ENCODE measurements at regions not wholly inside any gene's neighbourhood (a gene's known extent, or its start where the extent isn't known, plus 50 kb on each side); places are given as distances from the start of the nearest gene placed in this dataset.
"Not testable (repeated sequence)": the region's sequence is repeated elsewhere in the genome, so short reads cannot be mapped to it uniquely, and the experiment has no call there.

DNA sequence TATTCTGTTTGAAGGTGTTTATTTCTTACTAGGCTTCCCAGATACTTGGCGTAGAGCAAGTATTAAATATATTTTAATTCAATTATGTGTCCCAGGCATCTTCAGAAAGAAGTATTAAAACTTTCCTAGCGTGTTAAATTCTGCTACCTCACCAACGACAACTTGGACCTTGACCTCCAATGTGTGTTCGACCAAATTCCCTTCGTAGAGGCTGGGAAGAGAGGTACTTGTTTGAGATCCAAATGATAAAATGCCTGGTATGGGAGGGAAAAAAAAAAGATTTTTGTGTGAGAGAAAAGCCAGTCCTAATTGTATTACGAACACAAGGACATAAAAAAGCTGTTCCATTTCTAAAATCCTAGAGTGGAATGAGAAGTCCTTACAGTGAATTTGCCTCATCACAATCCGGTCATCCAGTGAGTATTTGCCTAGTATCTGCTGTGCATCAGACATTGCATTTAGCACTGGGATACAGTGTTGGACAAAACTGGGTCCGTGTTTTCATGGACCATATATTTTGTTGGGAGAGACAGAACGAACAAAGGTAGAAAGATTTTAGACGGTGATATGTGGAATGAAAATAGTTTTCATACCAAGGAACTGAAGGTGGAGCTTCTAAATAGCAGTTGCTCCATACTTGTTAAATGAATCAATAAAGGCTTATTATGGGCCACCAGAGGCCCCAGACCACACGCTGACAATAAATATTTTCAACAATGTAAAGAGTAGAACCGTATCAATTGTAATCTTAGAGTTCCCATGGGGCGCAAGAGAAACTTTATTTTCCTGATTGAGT, 103.1 kb downstream of the KIF4B start:
- DNase-seq (ENCODE audit: low spot score) = no peak

DNA sequence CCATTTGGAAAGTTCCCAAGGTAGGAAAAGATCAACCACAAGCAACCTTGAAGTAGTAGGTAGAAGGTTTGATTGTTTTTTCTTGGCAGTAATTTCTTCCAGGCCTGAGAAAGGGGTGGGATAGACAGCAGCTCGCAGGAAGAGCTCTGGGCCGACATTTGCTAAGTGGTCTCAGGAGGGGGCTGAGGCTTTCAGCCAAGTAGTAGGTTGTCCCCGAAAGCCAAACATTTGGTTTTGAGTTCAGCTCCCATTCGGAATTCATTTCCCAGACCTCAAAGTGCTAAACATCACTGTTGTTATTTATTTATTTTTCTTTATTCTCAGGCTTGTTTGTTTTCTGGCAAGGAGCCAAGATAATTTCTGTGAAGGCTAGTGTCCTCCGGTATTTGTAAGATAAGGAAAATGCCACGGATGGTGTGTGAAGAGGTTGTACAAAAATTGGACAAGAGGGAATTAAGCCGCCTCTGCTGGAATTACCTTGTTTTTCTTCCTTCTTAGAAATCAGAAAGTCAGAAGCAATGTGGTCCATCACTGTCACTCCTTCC, 112.1 kb downstream of the KIF4B start:
- no peak for DNase-seq (ENCODE audit: low spot score)

DNA sequence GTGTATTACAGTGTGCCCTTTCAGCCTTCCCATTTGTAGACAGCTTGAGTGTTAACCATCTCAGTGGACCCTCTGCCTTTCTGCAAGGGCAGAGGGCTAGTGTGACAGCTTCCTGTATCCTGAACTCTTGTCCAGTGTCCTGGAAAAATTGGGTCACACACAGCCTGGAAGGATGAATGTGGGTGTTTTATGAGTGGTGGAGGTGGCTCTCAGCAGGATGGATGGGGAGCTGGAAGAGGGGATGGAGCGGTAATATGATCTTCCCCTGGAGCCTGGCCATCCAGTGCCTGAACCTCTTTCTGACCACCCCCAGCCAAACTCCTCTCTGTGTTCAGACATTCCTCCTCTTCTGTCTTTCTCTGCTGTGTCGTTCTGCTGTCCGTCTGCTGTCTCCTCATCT, 113.0 kb downstream of the KIF4B start:
- no peak for DNase-seq (ENCODE audit: low spot score)

DNA sequence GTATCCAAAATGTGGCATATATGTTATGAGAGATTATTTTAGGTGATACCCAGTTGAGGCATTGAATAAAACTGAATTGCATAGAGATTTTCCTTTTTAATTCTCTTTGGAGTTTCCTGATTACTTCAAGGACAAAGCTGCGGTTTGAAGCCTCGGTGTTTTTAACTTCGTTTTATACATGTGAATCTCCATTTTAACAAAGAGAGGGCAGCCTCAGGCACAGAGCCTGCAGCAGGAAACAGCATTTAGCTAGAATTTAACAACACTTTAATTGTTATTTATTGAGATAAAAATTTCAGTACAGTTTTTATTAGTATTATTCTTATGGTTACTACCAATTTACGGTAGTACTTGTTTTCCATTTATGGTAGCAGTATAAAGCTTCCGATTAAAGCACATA, 114.0 kb downstream of the KIF4B start:
- no peak for DNase-seq (ENCODE audit: low spot score)

DNA sequence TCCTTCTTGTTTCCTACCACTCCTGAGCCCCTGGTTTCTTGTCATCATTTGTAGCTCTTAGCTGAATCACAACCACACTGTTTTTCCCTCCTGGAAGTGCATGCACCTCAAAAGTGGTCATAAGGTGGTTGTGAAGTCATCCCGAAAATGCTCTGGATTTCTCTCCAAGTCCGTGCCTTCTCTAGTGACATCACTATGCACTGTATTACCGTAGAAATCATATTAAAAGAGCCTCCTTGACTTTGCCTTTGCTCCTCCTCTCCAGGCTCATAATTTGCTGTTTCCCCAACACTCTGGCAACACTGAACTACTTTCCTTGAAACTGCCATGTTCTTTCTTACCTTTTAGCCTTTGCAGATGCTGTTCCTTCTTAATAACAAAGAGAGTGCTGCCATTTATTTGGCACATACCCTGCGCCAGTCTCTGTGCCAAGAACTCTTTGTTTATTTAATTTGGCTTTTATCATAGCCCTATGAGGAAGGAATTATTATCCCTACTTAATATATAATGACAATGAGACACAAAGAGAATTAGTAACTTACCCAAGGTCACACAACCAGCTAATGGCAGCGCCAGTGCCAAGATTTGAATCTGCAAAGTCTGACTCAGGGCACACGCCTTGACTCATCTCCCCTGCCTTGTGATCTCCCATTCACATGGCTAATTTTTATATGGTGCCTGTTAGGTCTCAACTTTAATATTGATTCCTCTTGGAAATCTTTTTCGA, 115.4 kb downstream of the KIF4B start:
- DNase-seq (ENCODE audit: low spot score) = no peak

DNA sequence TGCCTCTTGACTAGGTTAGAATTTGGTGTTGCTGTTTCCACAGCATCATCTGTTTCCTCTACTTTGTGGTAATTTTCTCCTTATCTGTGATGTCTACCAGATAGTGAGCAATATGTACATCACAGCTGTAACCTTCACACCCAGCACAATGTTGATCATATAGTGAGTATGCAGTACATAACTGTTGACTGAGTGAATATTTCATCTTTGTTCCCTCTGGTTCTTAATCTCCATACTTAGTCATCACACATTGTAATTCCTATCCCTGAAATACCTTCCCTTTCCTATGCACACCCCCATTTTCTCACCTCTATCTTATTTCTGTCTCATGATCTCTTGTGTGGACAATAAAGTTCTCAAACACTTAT, 115.9 kb downstream of the KIF4B start:
- DNase-seq (ENCODE audit: low spot score) = no peak

DNA sequence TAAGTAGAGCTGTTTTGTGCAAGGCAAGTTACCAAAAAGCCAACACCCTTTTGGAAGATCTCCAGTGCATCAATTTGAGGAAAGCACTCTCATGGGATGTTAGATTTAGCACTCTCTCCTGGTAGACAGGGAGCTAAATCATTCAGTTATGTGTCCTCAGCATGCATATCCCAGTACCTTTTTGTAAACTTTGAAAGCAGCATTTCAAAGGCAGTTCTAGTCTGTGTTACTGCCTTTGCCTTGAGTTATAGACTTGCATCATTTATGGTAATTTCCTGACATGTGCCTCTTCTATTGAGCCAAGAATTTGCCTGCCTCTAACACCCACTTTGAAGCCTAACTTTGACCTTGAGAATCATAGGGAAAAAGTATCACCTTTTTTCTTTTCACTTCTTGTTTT, 120.6 kb downstream of the KIF4B start:
- no peak for DNase-seq (ENCODE audit: low spot score)

DNA sequence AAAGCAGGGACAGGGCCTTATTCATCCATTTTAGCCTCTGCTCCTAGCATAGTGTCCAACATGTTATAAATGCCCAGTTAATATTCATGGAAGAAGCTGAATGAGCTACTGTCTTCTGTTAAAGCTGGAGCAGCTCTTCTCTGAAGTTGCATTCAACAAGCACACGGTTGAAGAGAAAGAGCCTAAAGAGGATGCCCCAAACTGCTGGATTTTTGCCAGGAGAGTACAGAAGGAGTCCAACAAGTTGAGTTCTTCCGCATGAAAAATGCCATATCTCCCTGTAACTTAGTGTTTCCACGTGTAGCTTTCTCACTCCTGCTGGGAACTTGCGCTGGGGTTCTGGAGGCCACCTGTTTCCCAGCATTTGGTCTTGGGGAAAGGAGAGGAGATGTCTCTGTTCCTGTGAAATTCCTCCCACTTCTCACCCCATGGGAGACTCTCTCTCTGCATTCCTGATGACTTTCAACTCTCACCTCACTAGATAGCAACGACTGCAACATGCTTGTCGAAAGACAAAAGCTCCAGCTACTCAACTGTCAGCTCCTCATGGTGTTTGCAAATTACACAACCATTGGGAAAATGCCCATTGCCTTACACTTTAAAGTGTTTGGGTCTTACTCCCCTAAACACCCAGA, 122.8 kb downstream of the KIF4B start:
- DNase-seq (ENCODE audit: low spot score) = no peak

DNA sequence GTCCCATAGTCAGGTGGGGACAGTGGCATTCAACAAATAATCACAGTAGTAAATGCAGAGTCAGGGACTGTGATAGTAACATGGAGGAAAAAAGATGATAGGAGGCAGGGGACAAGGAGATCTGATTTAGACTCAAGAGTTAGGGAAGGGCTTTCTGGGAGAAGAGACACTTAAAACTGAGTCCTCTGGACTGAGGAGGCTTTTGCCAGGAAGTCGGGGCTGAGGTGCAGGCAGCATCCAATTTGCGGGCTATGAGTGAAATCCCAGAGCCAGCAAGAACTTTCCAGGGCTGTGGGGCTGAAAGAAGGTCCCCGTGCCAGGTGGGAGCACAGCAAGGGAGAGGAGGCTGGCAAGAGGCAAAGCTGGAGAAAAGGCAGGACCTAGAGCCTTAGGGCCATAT, 124.1 kb downstream of the KIF4B start:
- DNase-seq (ENCODE audit: low spot score) = no peak

DNA sequence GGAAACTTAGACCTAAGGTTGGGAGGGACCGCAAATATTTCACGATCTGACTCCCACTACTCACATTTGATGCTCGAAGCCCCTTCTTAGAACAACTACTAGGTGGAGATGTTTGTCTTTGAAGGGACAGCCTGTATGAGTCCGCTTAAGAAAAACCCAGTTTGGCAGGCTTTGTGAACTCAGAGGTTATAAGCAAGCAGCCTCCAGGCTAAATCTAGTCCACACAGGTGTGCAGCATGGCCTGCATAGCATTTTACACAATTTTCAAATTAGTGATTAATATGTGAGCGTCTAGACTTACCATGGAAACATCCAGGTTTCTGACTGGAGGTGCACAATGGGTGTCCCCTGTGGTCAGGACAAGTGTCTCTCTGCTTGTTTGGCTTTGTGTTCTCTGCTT, 127.1 kb downstream of the KIF4B start:
- no peak for DNase-seq (ENCODE audit: low spot score)

DNA sequence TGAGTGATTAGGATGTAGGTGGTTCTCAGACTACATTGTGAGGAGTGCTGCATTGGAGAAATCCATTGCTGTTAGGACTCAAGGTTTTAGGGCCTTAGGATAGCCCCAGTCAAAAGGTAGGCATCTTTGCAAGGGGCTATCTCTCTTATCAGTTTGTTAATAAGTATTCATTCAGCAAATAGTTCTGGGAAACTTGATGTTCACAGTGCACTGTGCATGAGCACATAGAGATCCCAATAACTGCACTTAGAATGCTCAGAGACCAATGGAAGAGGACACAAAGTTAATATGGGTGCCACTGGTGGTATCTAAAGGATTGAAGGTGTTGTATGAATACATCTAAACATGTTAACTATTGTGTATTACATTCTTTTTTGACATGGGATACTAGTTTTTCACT, 131.4 kb downstream of the KIF4B start:
- DNase-seq (ENCODE audit: low spot score) = no peak

DNA sequence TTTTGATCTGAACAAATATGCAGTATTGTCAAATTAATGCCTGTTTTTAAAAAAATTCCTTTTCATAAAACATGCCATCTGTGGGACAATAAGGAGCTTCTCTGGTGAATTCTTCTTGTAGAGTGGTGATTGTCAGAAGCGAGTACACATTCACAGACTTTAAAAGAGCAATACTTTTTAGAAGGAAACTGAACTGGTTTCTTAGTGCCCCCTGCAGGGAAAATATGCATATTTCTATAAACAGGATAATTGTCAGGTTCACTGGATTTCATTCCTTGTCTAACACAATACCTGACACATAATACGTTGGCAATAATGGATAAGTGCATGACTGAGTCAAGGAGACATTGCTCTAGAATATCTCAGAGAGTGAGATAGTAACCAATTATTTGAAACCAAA, 133.7 kb downstream of the KIF4B start:
- DNase-seq (ENCODE audit: low spot score) = peak; percentile 22

DNA sequence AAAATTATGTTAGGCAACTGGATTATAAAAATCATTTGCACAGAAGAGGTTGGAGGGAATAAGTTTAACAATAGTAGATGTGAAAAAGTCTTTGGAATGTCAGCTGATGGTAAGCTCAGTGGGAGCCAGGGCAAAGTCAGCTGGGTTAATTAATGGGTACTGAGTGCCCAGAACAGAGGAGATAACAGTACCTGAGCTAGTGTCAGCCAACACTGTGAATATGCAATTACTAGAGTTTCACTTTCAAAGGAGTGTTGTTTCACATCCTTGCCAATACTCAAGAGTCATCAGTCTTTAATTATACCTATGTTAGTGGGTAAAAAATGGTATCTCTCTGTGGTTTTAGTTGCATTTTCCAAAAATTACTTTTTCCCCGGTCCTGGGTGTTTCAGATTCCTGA, 135.1 kb downstream of the KIF4B start:
- no peak for DNase-seq (ENCODE audit: low spot score)

DNA sequence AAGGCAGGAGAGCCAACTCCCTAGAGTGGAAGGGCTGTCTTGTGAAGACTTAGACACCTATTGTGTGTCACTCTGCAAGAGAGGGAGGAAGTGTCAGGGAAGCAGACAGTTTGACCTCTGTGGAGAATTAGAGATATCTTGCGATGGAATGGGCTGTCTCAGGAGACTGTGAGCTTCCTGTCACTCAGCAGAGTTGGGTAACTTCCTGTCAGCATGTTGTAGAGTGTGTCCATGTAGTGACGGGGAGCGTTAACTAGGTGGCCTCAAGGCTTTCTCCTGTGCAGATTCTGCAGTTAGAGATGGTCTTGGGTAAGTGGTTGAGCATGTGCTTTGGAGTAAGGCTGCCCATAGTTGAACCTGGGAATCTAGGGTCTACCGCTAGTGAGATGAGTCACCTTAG, 136.5 kb downstream of the KIF4B start:
- DNase-seq (ENCODE audit: low spot score) = peak; percentile 3

DNA sequence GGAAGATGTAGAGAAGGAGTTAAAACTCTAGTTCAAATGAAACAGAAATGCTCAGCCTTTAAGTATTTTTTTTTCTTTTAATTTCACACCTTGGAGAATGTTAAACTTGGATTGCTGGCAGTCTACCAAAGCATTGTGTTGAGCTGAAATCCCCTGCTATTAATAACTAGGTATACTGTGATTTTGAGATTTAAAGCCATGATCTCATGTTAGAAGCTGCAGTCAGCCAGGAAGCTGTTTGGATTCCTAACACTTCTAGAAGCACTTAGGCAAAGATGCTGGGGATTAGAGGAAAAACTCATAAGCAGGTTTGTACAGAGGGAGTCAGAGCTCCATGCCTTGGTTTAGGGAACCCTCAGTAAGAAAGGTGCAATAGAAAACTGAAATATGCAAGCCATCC, 141.4 kb downstream of the KIF4B start:
- no peak for DNase-seq (ENCODE audit: low spot score)

DNA sequence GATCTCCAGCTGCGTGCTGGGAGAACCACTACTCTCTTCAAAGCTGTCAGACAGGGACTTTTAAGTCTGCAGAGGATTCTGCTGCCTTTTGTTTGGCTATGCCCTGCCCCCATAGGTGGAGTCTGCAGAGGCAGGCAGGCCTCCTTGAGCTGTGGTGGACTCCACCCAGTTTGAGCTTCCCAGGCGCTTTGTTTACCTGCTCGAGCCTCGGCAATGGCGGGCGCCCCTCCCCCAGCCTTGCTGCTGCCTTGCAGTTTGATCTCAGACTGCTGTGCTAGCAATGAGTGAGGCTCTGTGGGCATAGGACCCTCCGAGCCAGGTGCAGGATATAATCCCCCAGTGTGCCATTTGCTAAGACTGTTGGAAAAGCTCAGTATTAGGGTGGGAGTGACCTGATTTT, 149.5 kb downstream of the KIF4B start:
- DNase-seq (ENCODE audit: low spot score) = not testable (repeated sequence)

DNA sequence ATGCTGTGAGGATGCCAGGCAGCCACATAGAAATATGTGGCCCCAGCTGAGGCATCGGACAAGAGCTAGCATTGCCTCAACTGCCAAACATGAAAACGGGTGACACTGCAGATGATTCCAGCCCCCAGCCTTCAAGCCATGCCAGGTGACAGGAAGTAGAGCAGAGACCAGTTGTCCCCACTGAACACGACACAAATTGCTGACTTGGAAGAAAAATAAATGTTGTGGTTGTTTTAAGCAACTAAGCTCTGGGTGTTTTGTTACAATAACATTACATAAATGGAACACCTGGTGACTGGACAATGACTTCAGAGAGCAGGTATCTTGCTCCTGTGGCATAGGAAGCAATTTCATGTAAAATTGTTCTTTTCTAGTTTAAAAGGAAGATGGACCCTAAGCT, 154.2 kb downstream of the KIF4B start:
- no peak for DNase-seq (ENCODE audit: low spot score)

DNA sequence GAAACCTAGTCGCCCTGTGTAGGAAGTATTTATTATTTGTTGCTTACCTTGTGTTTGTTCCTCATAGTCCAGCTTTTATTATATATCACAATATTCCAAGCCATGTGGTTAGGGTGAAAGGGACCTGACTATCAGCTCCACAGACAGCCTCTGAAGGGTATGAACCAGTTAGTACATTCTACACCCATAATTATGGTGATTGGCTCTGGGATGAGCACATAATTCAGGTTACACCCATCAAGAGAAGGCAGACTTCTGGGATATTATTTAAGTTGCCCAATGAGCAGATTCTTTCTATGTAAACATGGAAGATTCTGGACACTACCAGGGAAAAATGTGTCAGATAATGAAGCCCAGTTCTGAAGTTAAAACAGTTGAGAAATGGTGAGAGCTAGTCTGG, 168.0 kb downstream of the KIF4B start:
- no peak for DNase-seq (ENCODE audit: low spot score)

DNA sequence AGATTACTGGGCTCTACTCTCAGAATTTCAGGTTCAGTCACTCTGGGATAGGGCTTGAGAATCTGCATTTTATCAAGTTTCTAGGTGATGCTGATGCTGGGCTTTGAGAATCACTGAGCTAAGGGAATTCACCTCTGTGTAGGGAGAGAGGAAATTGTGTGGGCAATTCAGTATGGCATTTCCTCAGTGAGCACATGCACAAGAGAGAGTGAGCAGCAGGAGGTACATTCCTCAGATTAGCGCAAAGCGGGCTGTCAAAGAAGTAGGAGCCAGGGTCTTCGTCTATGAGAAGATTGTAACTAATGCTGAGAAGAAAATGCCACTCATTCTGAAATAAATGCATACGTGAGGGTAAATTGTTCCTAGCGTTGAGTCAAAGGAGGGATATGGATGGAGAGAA, 175.9 kb downstream of the KIF4B start:
- no peak for DNase-seq (ENCODE audit: low spot score)

DNA sequence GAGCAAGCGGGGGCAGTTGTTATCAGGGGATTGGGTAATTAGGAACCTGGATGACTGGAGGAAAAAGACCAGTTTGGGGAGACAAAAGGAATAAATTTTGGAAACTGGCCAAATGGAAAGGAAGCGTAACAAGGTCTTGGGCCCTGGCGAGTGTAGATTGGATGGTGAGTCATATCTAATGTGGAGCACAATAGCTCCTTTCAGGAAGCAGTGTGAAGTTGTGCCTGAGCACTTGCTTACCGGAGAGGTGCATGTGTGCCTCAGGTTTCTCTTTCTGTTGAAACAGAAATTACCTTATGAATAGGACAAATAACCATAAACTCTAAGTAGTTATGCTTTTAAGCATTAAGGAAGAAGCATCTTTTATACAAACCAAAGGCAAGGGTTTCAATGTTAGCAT, 176.4 kb downstream of the KIF4B start:
- no peak for DNase-seq (ENCODE audit: low spot score)

DNA sequence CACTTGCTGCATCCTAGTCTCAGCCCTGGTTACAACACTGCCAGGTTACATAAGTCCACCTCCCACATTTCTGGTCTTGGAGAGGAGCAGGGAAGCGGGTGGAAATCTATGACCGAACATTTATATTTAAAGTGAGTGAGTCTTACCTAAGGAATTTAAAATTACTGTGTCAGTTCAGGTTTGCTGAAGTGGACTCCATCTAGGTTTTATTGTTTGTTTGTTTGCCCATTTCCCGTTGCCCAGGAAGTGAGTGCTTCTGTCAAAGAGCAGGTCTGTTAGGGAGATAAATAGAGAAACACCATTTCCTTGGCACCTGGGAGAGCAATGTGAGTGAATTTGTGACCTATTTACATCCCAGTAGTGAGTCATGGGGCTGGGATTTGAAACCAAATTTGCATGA, 179.5 kb downstream of the KIF4B start:
- DNase-seq (ENCODE audit: low spot score) = no peak

DNA sequence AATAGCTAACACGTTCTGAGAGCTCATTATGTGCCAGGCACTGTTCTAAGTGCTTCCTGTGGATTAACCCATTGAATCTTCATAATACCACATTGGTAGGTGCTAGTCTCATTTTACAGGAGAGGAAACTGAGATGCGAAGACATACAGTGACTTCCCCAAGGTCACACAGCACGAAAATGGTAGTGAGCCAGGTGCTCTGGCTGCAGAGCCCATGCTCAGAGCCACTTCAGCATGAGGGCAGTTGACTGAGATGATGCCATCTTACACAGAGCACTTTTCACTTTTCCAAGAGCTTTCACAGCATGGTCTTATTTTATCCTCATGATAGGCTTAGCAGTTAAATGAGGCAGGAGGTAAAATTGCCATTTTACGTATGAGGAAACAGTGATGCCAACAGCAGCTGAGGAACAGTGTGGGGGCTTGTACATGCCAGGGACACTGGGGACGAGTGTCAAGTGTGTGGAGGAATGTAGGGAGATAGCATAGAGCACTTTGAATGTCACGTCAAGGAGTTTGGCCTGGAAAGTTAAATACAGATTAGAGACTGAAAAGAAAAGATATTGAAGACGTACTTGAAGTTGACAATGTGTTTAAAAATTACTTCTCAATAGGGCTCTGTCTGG, 180.0 kb downstream of the KIF4B start:
- DNase-seq (ENCODE audit: low spot score) = no peak

DNA sequence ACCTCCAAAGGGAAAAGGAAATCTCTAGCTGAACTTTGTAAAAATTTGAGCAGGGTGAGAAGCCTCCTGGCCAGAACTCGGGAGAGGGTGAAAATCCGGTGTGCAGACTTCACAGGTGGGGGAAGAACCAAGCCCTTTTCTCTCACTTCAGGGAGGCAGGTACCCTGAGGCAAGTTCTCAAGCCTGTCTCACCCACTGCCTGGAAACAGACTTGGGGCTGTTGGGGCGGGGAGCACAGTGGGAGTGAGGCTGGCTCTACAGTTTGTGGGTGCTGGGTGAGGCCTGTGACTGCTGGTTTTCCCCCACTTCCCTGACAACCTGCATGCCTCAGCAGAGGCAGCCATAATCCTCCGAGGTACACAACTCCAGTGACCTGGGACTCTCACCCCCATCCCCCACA, 187.1 kb downstream of the KIF4B start:
- no peak for DNase-seq (ENCODE audit: low spot score)
